Bronchial epithelial cell (primary cell): ENCODE measurements at regions not wholly inside any gene's neighbourhood (a gene's known extent, or its start where the extent isn't known, plus 50 kb on each side); places are given as distances from the start of the nearest gene placed in this dataset.

Source experiments
- DNase-seq: peaks from one replicate; pipeline ENCODE4 v3.0.0-alpha.2; 2010; ENCODE audit warnings: low read depth
- FAIRE-seq: peaks from 2 replicates; lab custom pipeline; 2011; peaks lifted over from hg19 to GRCh38; lab: Jason Lieb, UNC
- H3K27me3 ChIP-seq: 2 replicates; pipeline ENCODE4 v1.5.1; 2011; ENCODE audit warnings: low read length; ENCODE audit not compliant: control insufficient read depth, insufficient read depth
- H3K36me3 ChIP-seq: 2 replicates; pipeline ENCODE4 v1.5.1; 2011; ENCODE audit warnings: low read length; ENCODE audit not compliant: control insufficient read depth, insufficient read depth
- H3K4me3 ChIP-seq: 2 replicates; pipeline ENCODE4 v1.5.1; 2011; ENCODE audit warnings: mild to moderate bottlenecking, low read depth, low read length, control low read depth
- CTCF ChIP-seq: IDR thresholded peaks from 2 replicates; pipeline ENCODE4 v1.5.1; 2011; ENCODE audit warnings: mild to moderate bottlenecking, moderate library complexity, low read length, control low read depth, inconsistent platforms; ENCODE audit not compliant: insufficient read depth, severe bottlenecking

GRCh38 chr4:22957774-22958309, 265.1 kb downstream of the GBA3 start:
- DNase-seq (no peak), FAIRE-seq (no peak)
- H3K4me3 ChIP-seq: no peak overlapping the region
- no peaks in the 10 kb centered on the region for H3K36me3 ChIP-seq
- no peaks in the 10 kb centered on the region for H3K27me3 ChIP-seq
- TF ChIP-seq CTCF: no peak

GRCh38 chr4:22949161-22949855, 256.6 kb downstream of the GBA3 start:
- Histone ChIP-seq H3K36me3 (no peaks in the 10 kb centered on the region), H3K27me3 (no peaks in the 10 kb centered on the region), H3K4me3 (no peak overlapping the region)
- DNase-seq (no peak), FAIRE-seq (no peak)
- no peak for TF ChIP-seq CTCF

GRCh38 chr4:22947851-22948250, 255.1 kb downstream of the GBA3 start:
- TF ChIP-seq CTCF: no peak
- DNase-seq (no peak), FAIRE-seq (no peak)
- Histone ChIP-seq H3K36me3 (no peaks in the 10 kb centered on the region), H3K27me3 (no peaks in the 10 kb centered on the region), H3K4me3 (no peak overlapping the region)

- Histone ChIP-seq H3K4me3 (no peak overlapping the region), H3K36me3 (no peaks in the 10 kb centered on the region), H3K27me3 (no peaks in the 10 kb centered on the region)
- FAIRE-seq (peak; percentile 7), DNase-seq (no peak)
- no peak for TF ChIP-seq CTCF
Observed at GRCh38 chr4:22942920-22943559, 250.3 kb downstream of the GBA3 start.

- FAIRE-seq (no peak), DNase-seq (peak; percentile 7)
- Histone ChIP-seq H3K4me3 (no peak overlapping the region), H3K27me3 (no peaks in the 10 kb centered on the region), H3K36me3 (no peaks in the 10 kb centered on the region)
- TF ChIP-seq CTCF: no peak
Observed at GRCh38 chr4:22941688-22942375, 249.1 kb downstream of the GBA3 start.
